DMS114 treated with DMSO at 0.1 percent for 48 hours (cell line): ENCODE measurements at regions not wholly inside any gene's neighbourhood (a gene's known extent, or its start where the extent isn't known, plus 50 kb on each side); places are given as distances from the start of the nearest gene placed in this dataset.
A peak's percentile ranks its signal among the peaks of the same experiment; 100 is the strongest.

Experiments used
- DNase-seq: peaks from one replicate; lab custom pipeline; 2025; ENCODE audit not compliant: unreplicated experiment; lab: John Stamatoyannopoulos, UW

DNA sequence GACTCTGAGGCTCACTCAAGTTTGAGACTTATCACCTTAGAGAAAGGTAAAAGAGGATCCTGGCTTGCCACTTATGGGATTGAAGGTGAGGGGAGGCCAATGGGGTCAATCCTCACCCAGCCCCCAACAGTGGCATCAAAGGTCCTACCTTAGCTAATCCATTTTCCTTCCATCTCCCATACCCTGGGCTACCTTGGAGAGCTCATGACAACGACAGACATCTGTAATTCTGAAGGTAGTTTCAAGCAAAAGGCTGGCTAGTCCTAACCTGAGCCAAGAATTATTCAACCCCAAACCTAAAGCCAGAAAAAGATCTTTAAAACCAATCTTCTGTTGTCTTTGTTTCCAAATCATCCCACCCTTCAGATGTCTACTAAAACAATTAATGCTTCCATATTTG is 179.2 kb upstream of the GHITM start:
- DNase-seq = no peak

DNA sequence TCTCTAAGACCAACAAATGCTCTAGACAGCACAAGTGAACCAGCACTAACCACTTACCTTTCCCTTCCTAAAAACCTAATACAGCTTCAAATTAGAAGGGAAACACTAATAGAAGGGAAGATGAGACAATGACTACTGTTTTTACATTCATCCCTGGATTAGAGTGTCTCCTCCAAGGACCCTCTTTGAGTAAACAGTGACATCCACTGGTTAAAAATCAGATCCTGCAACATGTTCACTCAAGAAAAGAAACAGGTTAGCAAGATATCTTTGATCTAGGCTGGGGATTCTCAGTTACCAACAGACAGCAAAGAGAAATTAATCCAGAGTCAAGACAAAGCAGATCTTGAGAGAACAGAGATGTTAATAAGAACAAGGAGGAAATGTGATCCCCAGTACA is 177.7 kb upstream of the GHITM start:
- DNase-seq = no peak

DNA sequence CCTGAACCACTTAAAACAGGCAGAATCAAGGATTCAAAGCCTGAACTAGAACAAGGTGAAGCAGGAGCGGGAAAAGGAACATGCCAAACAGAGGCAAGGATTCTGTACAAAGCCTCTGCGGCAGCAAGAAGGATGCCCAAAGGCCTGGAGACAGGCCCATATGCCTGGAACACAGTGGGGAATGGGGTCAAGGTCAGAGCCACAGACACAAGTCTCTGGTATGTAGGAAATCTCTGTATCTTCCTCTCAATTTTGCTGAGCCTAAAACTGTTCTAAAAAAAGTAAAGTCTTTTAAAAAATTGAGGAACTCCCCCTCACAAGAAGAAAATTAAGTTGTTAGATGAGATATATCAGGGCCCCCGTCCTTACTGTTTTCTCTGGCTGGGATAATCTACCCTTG is 175.9 kb upstream of the GHITM start:
- no peak for DNase-seq

DNA sequence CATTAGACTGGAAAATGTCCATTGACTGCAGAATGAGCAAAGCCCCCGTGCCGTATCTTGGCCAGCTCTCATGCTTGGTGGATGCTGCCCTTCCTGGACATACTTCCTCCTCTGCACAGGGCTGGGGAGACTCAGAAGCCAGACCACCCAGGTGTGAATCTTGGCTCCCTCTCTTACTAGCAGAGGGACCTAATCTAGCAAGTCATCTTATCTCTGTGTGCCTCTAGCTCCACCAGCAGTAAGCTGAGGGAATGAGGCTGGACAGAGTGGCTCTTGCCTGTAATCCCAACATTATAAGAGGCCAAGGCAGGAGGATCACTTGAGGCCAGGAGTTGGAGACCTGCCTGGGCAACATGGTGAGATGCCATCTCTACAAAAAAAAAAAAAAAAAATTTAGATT is 173.8 kb upstream of the GHITM start:
- no peak for DNase-seq

DNA sequence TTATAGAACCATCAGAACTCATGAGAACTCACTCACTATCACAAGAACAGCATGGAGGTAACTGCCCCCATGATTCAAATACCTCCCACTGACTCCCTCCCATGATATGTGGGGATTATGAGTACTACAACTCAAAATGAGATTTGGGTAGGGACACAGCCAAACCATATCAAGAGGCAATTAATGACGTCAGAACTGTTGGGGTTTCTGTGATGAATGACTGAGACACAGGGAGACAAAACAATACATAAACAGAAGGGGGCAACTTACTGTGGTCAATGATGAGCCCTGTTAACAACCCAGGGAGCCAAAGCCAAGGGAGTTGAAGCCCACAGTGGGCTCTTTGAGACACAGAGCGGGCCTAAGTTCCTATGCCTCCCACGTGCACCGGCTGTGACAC is 171.3 kb upstream of the GHITM start:
- DNase-seq = no peak

DNA sequence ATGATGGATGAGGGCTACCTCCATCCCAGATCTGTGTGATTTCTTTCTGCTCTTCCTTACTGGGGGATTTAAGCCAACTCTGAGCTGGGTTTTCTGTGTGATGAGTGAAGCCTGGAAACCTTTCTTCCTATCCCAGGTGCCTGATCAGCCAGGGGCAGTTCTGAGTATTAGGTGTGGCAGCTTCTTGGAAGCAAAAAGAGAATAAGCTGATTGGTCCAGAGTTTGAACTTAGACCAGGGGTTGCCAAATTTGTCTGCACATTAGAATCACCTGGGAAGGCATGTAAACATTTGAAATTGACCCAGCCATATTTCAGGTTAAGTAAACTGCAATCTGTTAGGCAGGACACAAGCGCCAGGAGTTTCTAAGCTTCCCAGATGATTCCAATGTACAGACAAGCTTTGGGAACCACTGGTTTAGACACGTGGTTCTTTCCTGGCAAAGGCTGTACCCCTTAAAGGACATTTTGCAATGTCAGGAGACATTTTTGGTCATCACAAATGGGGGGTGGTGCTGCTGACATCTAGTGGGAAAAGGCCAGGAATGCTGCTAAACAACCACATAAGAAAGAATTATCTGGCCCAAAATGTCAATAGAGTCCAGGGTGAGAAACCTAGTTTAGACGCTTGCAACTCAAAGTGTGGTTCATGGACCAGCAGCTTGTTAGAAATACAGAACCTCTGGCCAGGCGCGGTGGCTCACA is 160.5 kb upstream of the GHITM start:
- no peak for DNase-seq

DNA sequence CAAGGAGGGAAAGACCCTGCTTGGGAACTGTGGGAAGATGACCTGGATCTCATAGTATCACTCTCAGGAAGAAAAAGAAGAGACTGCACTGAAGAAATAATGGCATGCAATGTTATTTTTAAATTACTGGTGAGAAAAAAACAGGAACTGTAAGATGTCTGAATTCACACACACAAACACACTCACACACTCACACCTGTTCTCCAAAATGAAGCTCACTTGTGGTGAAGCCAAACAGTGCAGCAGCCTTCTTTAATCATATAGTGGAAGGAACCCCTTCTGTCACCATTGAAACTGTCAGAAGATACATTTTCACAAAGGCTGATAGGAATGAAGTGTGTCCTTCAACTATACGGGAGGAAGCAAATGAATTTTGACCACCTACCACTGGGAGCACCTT is 156.5 kb upstream of the GHITM start:
- DNase-seq = no peak

DNA sequence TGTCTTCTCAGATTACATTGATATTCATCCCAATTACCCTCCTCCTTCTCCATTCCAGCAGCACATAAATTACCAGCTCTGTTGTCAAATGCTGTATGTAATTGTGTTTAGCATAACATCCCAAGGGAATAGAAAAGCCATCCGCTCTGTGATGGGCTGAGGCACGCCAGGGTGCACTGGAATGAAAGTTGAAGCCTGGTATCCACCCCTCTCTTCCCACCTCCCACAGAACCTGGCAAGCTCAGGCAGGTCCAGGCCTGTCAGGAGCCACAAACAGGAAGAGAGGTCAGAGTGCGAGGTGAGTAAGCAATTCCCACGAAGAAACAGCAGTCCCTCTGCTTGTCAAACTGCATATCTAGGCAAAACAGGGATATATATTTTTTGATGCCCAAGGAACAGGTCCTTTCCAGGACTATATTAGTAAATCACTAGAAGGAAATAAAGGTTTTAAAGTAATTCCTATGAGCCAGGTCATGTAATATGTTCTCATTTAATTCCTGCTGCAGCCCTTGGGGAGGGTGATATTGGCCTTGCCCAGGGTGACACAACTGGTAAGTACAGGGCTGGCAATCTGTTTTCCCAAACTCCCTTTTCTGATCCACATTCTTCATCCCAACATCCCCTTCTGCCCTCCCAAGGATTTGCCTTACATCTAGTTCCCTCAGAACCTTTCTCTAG is 155.6 kb upstream of the GHITM start:
- no peak for DNase-seq

DNA sequence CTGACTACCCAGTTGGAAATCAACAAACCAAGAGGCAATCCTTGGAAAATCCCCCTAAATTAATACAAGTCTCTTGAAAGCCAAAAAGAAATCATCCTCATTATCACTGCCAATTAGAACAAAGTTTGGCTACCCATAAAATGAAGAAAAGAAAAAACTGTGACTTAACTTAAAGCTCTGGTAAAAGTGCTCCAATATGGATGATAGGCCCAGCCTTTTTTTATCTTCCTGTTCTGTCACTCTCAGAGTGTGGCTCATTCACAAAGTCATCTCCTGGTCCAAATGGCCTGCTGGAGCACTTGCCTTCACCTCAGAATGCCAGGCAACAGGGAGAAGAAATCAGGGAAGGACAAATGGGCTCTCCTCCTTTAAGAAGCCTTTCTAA is 155.1 kb upstream of the GHITM start:
- no peak for DNase-seq

DNA sequence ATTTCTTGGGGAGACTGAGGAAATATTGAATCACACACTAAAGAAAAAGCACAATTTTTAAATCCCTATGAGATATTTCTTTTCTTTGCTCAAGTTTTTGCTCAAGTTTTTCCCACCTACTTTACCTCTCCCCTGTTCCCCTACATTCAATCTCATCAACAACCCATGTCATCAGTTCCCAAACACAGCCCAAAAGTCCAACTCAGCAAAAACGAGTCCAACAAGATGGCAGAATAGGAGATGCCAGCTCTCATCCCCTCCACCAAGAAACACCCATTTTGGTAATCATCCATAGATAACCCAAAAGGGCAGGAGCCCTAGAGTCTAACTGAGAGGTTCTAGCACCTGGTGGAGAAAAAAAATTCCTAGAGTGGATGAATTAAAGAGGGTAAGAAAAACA is 152.5 kb upstream of the GHITM start:
- no peak for DNase-seq

DNA sequence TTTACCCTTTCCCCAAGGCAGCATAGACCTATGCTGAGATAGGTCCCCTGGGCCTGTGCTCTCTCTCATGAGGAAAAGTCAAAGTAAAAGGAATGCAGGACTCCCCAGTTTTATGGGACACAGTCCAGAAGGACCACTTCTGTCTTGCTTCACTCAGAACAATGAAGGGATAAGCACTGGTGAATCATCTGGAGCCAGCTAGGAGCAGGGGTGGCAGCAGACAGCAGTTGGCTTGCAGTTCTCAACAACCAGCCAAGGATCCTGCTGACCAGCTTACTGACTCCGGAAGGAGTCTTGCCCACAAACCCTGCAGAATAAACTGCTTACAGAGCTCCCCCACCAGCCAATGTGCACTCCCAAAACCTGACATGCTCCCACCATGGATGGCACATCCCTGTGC is 152.1 kb upstream of the GHITM start:
- DNase-seq = no peak

DNA sequence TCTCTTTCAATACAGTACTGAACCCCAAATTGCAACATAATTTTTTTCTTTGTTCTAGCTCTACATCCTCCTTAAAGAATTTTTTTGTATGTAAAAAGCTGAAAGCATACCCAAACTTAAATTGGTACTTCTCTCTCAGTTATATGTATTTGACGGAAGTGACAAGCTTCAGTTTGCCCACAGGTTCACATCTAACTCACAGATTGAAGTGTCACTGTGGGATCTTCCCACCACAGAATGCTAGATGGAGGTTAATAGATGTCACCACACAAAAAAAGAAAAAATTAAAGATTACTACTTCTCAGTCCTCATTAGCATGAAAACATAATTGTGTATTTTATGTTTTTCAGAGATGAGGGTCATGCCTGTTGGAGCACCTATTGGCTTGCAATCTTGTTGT is 150.9 kb upstream of the GHITM start:
- no peak for DNase-seq

DNA sequence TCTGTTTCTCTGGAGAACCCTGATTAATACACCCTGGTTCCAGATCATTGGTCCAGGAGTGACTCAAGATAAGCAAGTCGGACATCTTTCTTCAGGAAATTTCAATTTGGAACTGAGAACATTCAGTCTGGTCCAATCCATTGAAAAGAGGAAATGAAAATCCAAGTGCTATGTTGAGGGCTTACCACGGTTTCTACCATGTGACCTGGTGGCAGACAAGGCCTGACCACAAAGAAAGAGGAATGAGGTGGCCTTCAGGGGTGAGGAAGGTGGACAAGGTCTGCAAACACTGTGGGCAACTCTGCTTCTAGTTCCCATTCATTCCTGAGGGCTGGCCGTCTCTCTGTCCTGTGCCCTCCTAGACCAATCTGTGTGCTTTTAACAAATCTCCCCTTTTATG is 149.2 kb upstream of the GHITM start:
- no peak for DNase-seq

DNA sequence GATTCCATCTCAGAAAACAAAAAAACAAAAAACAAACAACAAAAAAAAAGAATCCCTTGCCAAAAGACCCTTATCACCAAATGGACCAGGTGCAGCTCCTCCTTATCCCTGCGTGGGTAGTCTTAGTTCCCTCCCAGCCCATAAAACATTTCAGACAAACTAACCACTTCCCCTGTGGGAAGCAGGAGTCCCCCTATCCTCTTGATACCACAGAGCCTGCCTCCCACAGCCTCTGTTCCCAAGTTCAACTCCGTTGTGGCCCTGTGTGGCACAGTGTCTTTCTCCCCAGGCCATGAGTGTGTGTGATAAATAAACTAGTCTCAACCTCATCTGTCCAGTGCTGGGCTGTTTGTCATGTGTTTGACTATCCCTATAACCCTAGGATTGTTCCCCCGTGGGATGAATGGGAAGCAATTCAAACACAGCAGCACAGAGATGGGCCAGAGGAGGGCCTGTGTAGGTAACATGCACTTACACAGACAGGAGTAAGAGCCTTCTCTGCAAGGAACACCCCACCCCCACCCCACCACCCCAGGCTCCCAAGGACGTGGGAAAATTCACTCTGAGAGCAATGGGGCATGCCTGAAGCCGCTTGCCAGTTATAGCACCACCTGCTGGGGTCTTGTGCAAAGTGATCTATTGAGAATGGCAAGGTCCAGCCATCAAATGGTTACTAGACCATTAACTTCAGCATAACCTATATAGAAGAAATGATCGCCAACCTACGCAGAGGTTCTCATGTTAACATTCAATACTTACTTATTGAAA is 147.1 kb upstream of the GHITM start:
- DNase-seq = no peak

DNA sequence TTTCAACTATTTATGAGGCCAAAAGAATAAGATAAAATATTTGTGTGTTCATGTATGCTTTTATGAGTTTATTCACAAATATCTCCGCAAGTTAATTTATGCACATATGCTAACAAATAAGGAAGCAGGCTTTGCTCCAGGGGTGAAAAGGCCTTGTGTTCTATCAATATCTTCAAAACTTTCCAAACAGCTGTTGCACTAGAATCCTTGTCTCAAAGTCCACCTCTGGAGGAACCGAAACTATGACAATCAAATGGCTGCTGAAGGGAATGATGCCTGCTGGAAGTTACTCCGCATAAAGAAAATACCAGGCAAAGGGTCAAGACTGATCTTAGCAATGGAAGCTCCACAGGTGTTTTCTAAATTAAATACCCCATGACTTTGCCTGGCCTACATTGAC is 145.0 kb upstream of the GHITM start:
- DNase-seq = no peak

DNA sequence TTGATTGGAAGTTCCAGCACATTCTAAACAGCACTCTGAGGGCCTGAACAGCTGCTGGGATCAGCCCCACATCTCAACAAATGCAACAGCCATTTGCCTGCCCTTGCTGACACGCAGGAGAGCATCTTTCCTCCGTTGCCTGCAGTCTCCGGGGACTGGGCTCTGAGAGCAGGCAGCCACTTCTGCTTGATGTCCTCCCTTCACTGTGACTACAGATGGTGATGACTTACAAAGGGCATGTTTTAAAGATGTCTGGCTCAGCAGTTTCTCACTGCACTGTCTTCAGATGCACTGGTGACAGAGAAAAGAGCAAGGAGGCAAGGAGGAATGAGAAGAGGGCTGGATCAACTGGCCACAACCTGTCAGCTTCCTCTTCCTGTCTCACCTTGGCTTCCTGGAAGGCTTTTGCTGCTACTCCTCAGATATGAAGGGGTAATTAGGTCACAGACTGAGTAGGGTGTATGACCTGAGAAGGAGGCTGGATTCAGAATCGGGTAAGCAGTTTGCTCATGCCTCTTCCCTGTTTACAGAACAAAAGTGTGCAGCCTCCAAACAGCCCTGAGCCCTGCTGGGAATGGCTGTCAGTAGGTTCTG is 143.5 kb upstream of the GHITM start:
- no peak for DNase-seq

DNA sequence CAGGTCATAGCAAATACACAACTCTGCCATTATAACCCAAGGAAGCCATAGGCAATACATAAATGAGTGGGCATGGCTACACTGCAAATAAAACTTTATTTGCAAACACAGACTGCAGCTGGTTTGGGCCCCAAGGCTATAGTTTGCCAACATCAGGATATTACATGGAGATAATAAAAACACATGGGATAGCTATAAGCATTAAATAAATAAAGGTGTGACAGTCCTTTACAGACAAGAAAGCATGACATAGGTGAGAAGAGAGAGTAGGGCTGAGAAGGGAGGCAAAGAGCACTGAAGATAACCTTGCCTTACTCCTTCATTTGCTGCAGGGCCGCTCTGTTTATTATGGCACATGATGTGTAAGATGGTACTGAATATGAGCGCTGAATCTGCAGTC is 135.1 kb upstream of the GHITM start:
- no peak for DNase-seq

DNA sequence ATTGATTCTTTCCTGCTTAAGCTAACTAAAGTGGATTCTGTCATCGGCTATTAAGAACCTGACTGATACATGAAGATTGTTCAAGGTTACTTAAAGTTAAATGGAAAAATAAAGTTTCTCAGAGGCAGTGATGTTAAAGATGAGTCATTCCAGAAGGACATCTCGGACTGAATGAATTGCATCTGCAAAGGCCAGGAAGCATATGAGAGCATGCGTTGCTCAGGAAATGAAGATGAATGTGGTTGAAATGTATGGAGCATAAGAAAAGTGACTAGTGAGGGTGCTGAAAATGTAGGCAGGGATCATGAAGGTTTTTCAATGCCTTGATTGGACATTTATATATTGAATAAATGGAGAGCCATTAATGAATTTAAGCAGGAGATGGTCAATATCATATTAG is 133.9 kb upstream of the GHITM start:
- DNase-seq = no peak

DNA sequence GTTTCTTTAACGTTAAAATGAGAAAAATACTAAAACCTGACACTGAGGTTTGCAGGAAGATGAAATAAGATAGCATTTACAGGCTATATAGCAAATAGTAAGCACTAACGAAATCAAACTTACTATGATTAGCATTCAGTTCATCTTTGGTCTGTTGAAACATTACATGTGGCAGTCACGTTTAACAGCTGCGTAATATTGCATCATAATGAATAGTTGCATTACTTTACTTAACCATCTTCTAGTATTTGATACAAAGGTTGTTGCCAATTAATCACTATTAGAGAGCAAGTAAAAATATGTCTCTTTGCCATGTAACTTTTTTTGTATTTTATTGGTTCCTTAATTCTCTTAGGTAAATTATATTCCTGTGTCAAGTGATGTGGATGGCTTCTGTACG is 131.8 kb upstream of the GHITM start:
- DNase-seq = no peak

DNA sequence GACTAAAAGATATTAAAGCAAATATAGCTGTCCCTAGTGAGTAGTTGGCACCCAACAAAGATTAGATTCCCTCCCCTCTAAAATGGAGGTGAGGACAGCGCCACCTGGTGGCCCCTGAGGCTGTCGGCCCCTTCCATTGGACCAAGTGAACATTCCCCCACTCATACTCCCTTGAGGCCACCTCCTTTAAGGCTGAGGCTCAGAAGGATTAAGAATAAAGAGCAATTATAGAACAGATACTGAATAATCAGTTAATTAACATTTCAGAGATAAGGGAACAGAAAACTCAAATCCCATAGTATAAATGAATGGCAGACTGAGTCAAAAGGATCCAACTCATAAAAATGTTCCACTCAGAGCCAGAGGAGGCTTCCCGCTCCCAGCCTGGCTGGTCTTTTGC is 130.4 kb upstream of the GHITM start:
- peak; percentile 1 for DNase-seq

DNA sequence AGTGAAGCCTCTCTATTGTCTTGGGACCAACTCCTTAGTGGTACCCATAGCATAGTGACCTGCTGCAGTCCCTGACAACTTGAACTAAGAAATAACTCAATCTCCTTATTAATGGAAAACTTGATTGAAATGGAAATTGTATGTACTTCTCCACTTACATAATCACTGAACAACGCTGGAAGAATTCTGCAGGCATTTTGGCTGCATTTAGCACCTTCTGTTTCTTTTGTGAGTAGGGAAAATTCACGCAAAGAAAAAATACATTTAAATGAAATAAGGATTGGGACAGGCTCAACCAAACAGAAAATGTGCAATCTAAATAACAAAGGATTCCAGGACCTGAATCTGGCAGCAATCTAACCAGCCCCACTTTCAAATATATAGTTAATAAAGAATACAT is 126.9 kb upstream of the GHITM start:
- no peak for DNase-seq

DNA sequence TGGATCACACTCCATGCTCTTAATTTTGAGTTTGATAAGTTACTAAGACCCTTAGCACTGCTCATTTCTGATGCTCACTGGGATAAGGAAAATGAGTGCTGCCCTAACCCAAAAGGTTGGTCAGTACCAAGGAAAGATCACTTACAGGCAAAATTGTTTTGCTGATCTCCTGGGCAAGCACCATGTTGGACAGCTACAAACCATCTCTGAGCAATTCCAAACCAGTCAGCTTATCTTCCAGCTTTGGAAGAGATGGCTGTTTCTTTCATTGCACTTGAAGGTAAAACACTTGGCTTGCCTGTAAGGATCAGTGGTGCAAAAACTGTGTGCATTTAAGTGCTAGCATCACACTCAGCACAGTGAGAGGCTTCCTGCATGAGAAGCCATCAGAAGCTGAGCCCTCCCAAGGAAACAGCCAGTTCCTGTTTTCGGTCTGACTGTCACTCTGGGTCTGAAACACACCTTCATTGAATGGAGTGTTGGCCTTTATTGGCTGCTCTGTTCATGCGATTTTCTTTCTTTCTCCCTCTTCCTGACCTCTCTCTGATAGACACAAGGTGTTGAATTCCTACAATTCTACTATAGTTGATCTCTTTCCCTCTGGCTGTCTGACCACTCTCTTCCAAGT is 126.4 kb upstream of the GHITM start:
- DNase-seq = no peak
